GM23338 (cell line): ENCODE measurements at regions not wholly inside any gene's neighbourhood (a gene's known extent, or its start where the extent isn't known, plus 50 kb on each side); places are given as distances from the start of the nearest gene placed in this dataset.

Experiments used
- ATAC-seq: fragments of 200-7000 bp; cut with Tn5 transposase; 3 replicates; pipeline ENCODE4 v1.9.1; 2020
- DNase-seq: peaks from one replicate; pipeline ENCODE4 v3.0.0-alpha.2; 2015; ENCODE audit warnings: low spot score
- H2AFZ ChIP-seq: fragments of 200-600 bp; sonication (generic); 2 replicates; pipeline ENCODE4 v1.8.0; 2016; ENCODE audit warnings: antibody characterized with exemption, mild to moderate bottlenecking, moderate library complexity
- H3F3A ChIP-seq: fragments of 200-600 bp; sonication (generic); replicated peaks from 2 replicates; pipeline ENCODE4 v1.8.0; 2017; ENCODE audit warnings: antibody characterized with exemption, mixed run types, low read depth
- H3K27ac ChIP-seq: fragments of 200-600 bp; sonication (generic); 2 replicates; pipeline ENCODE4 v1.6.1; 2016; ENCODE audit warnings: low read depth
- H3K27me3 ChIP-seq: fragments of 200-600 bp; sonication (generic); 2 replicates; pipeline ENCODE4 v1.8.0; 2016; ENCODE audit warnings: mild to moderate bottlenecking, mixed run types, moderate library complexity; ENCODE audit not compliant: insufficient read depth
- H3K36me3 ChIP-seq: fragments of 200-600 bp; sonication (generic); 2 replicates; pipeline ENCODE4 v1.8.0; 2016; ENCODE audit warnings: mild to moderate bottlenecking; ENCODE audit not compliant: insufficient read depth
- H3K4me1 ChIP-seq: fragments of 200-600 bp; sonication (generic); 2 replicates; pipeline ENCODE4 v1.8.0; 2016; ENCODE audit warnings: mild to moderate bottlenecking, moderate library complexity; ENCODE audit not compliant: insufficient read depth
- H3K4me2 ChIP-seq: fragments of 200-600 bp; sonication (generic); 2 replicates; pipeline ENCODE4 v1.7.1; 2017; ENCODE audit warnings: mixed run types
- H3K4me3 ChIP-seq: fragments of 200-600 bp; sonication (generic); 2 replicates; pipeline ENCODE4 v1.6.1; 2016; ENCODE audit warnings: mixed run types
- H3K79me2 ChIP-seq: fragments of 200-600 bp; sonication (generic); replicated peaks from 2 replicates; pipeline ENCODE4 v1.8.0; 2017; ENCODE audit warnings: mild to moderate bottlenecking; ENCODE audit not compliant: insufficient read depth
- H3K9me2 ChIP-seq: fragments of 200-600 bp; sonication (generic); 2 replicates; pipeline ENCODE4 v1.8.0; 2017; ENCODE audit not compliant: insufficient read depth
- H4K20me1 ChIP-seq: fragments of 200-600 bp; sonication (generic); replicated peaks from 2 replicates; pipeline ENCODE4 v1.8.0; 2017; ENCODE audit warnings: mild to moderate bottlenecking; ENCODE audit not compliant: insufficient read depth
- H3K27ac Mint-ChIP-seq: 2 replicates; pipeline ENCODE4 v1.8.0; 2020; ENCODE audit warnings: inconsistent platforms, mild to moderate bottlenecking, moderate library complexity, mixed read lengths
- H3K27me3 Mint-ChIP-seq: 3 replicates; pipeline ENCODE4 v1.8.0; 2022; ENCODE audit warnings: low read depth, mild to moderate bottlenecking, moderate library complexity, mixed read lengths, inconsistent platforms; ENCODE audit not compliant: insufficient read depth, poor library complexity
- H3K36me3 Mint-ChIP-seq: 3 replicates; pipeline ENCODE4 v1.8.0; 2021; ENCODE audit warnings: low read depth, mild to moderate bottlenecking, inconsistent platforms, moderate library complexity, mixed read lengths
- H3K4me1 Mint-ChIP-seq: 3 replicates; pipeline ENCODE4 v1.8.0; 2020; ENCODE audit warnings: mild to moderate bottlenecking, inconsistent platforms, mixed read lengths
- H3K4me3 Mint-ChIP-seq: 3 replicates; pipeline ENCODE4 v1.8.0; 2021; ENCODE audit warnings: moderate library complexity, mild to moderate bottlenecking, inconsistent platforms, mixed read lengths
- H3K9me3 Mint-ChIP-seq: 3 replicates; pipeline ENCODE4 v1.8.0; 2020; ENCODE audit warnings: moderate library complexity, mild to moderate bottlenecking, inconsistent platforms, mixed read lengths
- EZH2 ChIP-seq: fragments of 200-600 bp; sonication (generic); IDR thresholded peaks from one replicate; pipeline ENCODE4 v1.8.0; 2017; ENCODE audit warnings: antibody characterized with exemption, mild to moderate bottlenecking, low read depth; ENCODE audit not compliant: unreplicated experiment
- EZH2phosphoT487 ChIP-seq: fragments of 200-600 bp; sonication (generic); IDR thresholded peaks from one replicate; pipeline ENCODE4 v1.8.1; 2018; ENCODE audit warnings: antibody characterized with exemption; ENCODE audit not compliant: unreplicated experiment
- NANOG ChIP-seq: IDR thresholded peaks from 2 replicates; pipeline ENCODE4 v1.6.1; 2016; ENCODE audit warnings: antibody characterized with exemption, borderline replicate concordance
- POLR2AphosphoS5 ChIP-seq: IDR thresholded peaks from 2 replicates; pipeline ENCODE4 v1.6.1; 2016; ENCODE audit warnings: antibody characterized with exemption, low read depth
- ZNF114 ChIP-seq: fragments of 250-450 bp; sonication (Bioruptor Pico); IDR thresholded peaks from 2 replicates; pipeline ENCODE4 v1.5.0; 2020; ENCODE audit warnings: mild to moderate bottlenecking, moderate library complexity
- TF ChIP-seq, protein P1 (sequence below): IDR thresholded peaks from 2 replicates; pipeline ENCODE4 v1.6.1; 2016; ENCODE audit warnings: antibody characterized with exemption
- TF ChIP-seq, protein P2 (sequence below): IDR thresholded peaks from one replicate; pipeline ENCODE4 v1.6.1; 2018; ENCODE audit warnings: antibody characterized with exemption; ENCODE audit not compliant: unreplicated experiment

- no peak for ATAC-seq
- Mint-ChIP-seq H3K27me3 (peaks cover 5% of the 10 kb centered on the region), H3K27ac (no peak overlapping the region), H3K4me1 (no peaks in the 10 kb centered on the region), H3K36me3 (peaks cover 8% of the 10 kb centered on the region; the same call in 1 of the 3 replicates), H3K9me3 (peaks cover 13% of the 10 kb centered on the region; the same call in 2 of the 3 replicates), H3K4me3 (no peak overlapping the region)
- Histone ChIP-seq H3K79me2 (no peaks in the 10 kb centered on the region), H3K27ac (no peak overlapping the region), H3K9me2 (no peaks in the 10 kb centered on the region), H3K27me3 (no peaks in the 10 kb centered on the region), H4K20me1 (no peaks in the 10 kb centered on the region), H3K4me3 (no peak overlapping the region), H3K4me2 (no peak overlapping the region), H3F3A (no peaks in the 10 kb centered on the region), H3K4me1 (no peaks in the 10 kb centered on the region), H2AFZ (no peak overlapping the region), H3K36me3 (no peaks in the 10 kb centered on the region)
- no peak for DNase-seq
- TF ChIP-seq ZNF114 (no peak), EZH2phosphoT487 (no peak), POLR2AphosphoS5 (no peak)
These were observed 85.7 kb upstream of the UBE2E1 start for GRCh38 chr3:23720059-23720458.

DNA sequence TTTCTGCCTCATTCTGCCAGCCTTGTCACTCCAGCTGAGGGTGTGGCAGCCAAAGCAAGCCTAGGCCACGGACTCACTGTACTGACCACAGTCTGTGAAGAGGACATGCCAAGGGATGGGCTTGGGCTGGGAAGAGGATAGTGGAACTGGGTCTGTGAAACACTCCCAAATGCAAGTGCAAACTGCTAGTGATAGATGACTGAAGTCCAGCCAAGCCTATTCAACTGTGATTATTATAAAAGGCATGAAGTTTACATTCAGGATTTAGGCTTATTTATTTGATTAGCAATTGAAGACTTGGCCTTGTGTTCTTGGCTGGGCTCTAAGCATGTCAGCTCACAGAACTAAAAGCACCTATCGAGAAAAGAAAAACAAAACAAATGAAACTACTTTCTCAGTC lies 84.9 kb upstream of the UBE2E1 start:
- Mint-ChIP-seq H3K27ac (no peak overlapping the region), H3K4me3 (no peak overlapping the region), H3K9me3 (peaks cover 8% of the 10 kb centered on the region; the same call in 2 of the 3 replicates), H3K27me3 (peaks cover 2% of the 10 kb centered on the region), H3K36me3 (peaks cover 4% of the 10 kb centered on the region; the same call in 1 of the 3 replicates), H3K4me1 (no peaks in the 10 kb centered on the region)
- TF ChIP-seq EZH2 (no peak), NANOG (no peak)
- TF ChIP-seq, protein P1, sequence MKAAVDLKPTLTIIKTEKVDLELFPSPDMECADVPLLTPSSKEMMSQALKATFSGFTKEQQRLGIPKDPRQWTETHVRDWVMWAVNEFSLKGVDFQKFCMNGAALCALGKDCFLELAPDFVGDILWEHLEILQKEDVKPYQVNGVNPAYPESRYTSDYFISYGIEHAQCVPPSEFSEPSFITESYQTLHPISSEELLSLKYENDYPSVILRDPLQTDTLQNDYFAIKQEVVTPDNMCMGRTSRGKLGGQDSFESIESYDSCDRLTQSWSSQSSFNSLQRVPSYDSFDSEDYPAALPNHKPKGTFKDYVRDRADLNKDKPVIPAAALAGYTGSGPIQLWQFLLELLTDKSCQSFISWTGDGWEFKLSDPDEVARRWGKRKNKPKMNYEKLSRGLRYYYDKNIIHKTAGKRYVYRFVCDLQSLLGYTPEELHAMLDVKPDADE = no peak
- TF ChIP-seq, protein P2, sequence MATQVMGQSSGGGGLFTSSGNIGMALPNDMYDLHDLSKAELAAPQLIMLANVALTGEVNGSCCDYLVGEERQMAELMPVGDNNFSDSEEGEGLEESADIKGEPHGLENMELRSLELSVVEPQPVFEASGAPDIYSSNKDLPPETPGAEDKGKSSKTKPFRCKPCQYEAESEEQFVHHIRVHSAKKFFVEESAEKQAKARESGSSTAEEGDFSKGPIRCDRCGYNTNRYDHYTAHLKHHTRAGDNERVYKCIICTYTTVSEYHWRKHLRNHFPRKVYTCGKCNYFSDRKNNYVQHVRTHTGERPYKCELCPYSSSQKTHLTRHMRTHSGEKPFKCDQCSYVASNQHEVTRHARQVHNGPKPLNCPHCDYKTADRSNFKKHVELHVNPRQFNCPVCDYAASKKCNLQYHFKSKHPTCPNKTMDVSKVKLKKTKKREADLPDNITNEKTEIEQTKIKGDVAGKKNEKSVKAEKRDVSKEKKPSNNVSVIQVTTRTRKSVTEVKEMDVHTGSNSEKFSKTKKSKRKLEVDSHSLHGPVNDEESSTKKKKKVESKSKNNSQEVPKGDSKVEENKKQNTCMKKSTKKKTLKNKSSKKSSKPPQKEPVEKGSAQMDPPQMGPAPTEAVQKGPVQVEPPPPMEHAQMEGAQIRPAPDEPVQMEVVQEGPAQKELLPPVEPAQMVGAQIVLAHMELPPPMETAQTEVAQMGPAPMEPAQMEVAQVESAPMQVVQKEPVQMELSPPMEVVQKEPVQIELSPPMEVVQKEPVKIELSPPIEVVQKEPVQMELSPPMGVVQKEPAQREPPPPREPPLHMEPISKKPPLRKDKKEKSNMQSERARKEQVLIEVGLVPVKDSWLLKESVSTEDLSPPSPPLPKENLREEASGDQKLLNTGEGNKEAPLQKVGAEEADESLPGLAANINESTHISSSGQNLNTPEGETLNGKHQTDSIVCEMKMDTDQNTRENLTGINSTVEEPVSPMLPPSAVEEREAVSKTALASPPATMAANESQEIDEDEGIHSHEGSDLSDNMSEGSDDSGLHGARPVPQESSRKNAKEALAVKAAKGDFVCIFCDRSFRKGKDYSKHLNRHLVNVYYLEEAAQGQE = no peak
- Histone ChIP-seq H2AFZ (no peak overlapping the region), H4K20me1 (no peaks in the 10 kb centered on the region), H3F3A (no peaks in the 10 kb centered on the region), H3K4me2 (no peak overlapping the region), H3K4me3 (no peak overlapping the region), H3K27ac (no peak overlapping the region), H3K36me3 (no peaks in the 10 kb centered on the region), H3K9me2 (no peaks in the 10 kb centered on the region), H3K27me3 (no peaks in the 10 kb centered on the region), H3K79me2 (no peaks in the 10 kb centered on the region), H3K4me1 (no peaks in the 10 kb centered on the region)
- DNase-seq = no peak
- no peak for ATAC-seq
